Left ventricle myocardium inferior (tissue), 1 donor: ENCODE measurements at regions not wholly inside any gene's neighbourhood (a gene's known extent, or its start where the extent isn't known, plus 50 kb on each side); places are given as distances from the start of the nearest gene placed in this dataset.

ENCODE experiments used
- DNase-seq: peaks from one replicate; pipeline ENCODE4 v3.0.0-alpha.2; 2020
- H3K27ac ChIP-seq: fragments of 200-600 bp; replicated peaks from 2 replicates; pipeline ENCODE4 v1.8.0; 2021
- H3K27me3 ChIP-seq: fragments of 200-600 bp; 2 replicates; pipeline ENCODE4 v1.8.0; 2021; ENCODE audit warnings: low read depth
- H3K36me3 ChIP-seq: fragments of 200-600 bp; 2 replicates; pipeline ENCODE4 v1.8.0; 2021
- H3K4me1 ChIP-seq: fragments of 200-600 bp; 2 replicates; pipeline ENCODE4 v1.8.0; 2021
- H3K4me3 ChIP-seq: fragments of 200-600 bp; 2 replicates; pipeline ENCODE4 v1.8.0; 2021; ENCODE audit warnings: mild to moderate bottlenecking, moderate library complexity
- H3K9me3 ChIP-seq: fragments of 200-600 bp; replicated peaks from 2 replicates; pipeline ENCODE4 v1.8.0; 2021
- CTCF ChIP-seq: fragments of 200-600 bp; IDR thresholded peaks from 2 replicates; pipeline ENCODE4 v1.8.0; 2021; ENCODE audit warnings: antibody characterized with exemption, mild to moderate bottlenecking, borderline replicate concordance
- intact Hi-C: fragments of 100-400 bp; cut with micrococcal nuclease; formaldehyde crosslinking; loops from one replicate; pipeline ENCODE4 v1.11.0; 2022
- donor health status: DM: no; HTN: yes; CAD: no; lungs with severe emphysema.

- H3K36me3 ChIP-seq: no peaks in the 10 kb centered on the region
- no peak overlapping the region for H3K27ac ChIP-seq
- H3K4me1 ChIP-seq: no peaks in the 10 kb centered on the region
- DNase-seq: no peak
- intact Hi-C loops: no loop called here
- peaks cover 8% of the 10 kb centered on the region for H3K9me3 ChIP-seq
- H3K4me3 ChIP-seq: no peak overlapping the region
- TF ChIP-seq CTCF: no peak
- H3K27me3 ChIP-seq: peaks cover 7% of the 10 kb centered on the region
Measured at GRCh38 chr13:51027644-51028043, 83.4 kb downstream of the C13orf42 start.

GRCh38 chr13:51026016-51026415 is 85.1 kb downstream of the C13orf42 start:
- no peak overlapping the region for H3K27ac ChIP-seq
- intact Hi-C loops: no loop called here
- no peaks in the 10 kb centered on the region for H3K4me1 ChIP-seq
- TF ChIP-seq CTCF: no peak
- no peaks in the 10 kb centered on the region for H3K36me3 ChIP-seq
- no peak overlapping the region for H3K4me3 ChIP-seq
- peaks cover 7% of the 10 kb centered on the region for H3K27me3 ChIP-seq
- H3K9me3 ChIP-seq: peaks cover 8% of the 10 kb centered on the region
- no peak for DNase-seq

- no peaks in the 10 kb centered on the region for H3K36me3 ChIP-seq
- intact Hi-C loops: no loop called here
- H3K4me1 ChIP-seq: no peaks in the 10 kb centered on the region
- DNase-seq: no peak
- no peak overlapping the region for H3K27ac ChIP-seq
- H3K4me3 ChIP-seq: no peak overlapping the region
- peaks cover 8% of the 10 kb centered on the region for H3K9me3 ChIP-seq
- peaks cover 7% of the 10 kb centered on the region for H3K27me3 ChIP-seq
- TF ChIP-seq CTCF: no peak
Measured at GRCh38 chr13:51025245-51025905, 85.7 kb downstream of the C13orf42 start.

- TF ChIP-seq CTCF: no peak
- Histone ChIP-seq H3K9me3 (peaks cover 8% of the 10 kb centered on the region), H3K4me3 (no peak overlapping the region), H3K27ac (no peak overlapping the region), H3K36me3 (no peaks in the 10 kb centered on the region), H3K27me3 (peaks cover 4% of the 10 kb centered on the region), H3K4me1 (no peaks in the 10 kb centered on the region)
- DNase-seq: no peak
- intact Hi-C loops: no loop called here
Measured at GRCh38 chr13:51021811-51022210, 89.3 kb downstream of the C13orf42 start.

- Histone ChIP-seq H3K4me1 (no peaks in the 10 kb centered on the region), H3K27ac (no peak overlapping the region), H3K9me3 (peaks cover 8% of the 10 kb centered on the region), H3K4me3 (no peak overlapping the region), H3K36me3 (no peaks in the 10 kb centered on the region), H3K27me3 (no peaks in the 10 kb centered on the region)
- intact Hi-C loops: no loop called here
- DNase-seq: no peak
- TF ChIP-seq CTCF: no peak
Measured at GRCh38 chr13:51020600-51020999, 90.5 kb downstream of the C13orf42 start.

GRCh38 chr13:51019026-51019425 is 92.0 kb downstream of the C13orf42 start:
- TF ChIP-seq CTCF: no peak
- H3K4me1 ChIP-seq: no peaks in the 10 kb centered on the region
- no peak overlapping the region for H3K27ac ChIP-seq
- H3K4me3 ChIP-seq: no peak overlapping the region
- no peak for DNase-seq
- peaks cover 11% of the 10 kb centered on the region for H3K9me3 ChIP-seq
- no peaks in the 10 kb centered on the region for H3K36me3 ChIP-seq
- intact Hi-C loops: no loop called here
- H3K27me3 ChIP-seq: no peaks in the 10 kb centered on the region
